HPDE6-E6E7 (cell line): ENCODE measurements at regions not wholly inside any gene's neighbourhood (a gene's known extent, or its start where the extent isn't known, plus 50 kb on each side); places are given as distances from the start of the nearest gene placed in this dataset.
"Not testable (repeated sequence)": the region's sequence is repeated elsewhere in the genome, so short reads cannot be mapped to it uniquely, and the experiment has no call there.

Experiments
- DNase-seq: peaks from one replicate; pipeline ENCODE4 v3.0.0; 2011; ENCODE audit warnings: missing footprints; ENCODE audit errors: extremely low spot score

DNA sequence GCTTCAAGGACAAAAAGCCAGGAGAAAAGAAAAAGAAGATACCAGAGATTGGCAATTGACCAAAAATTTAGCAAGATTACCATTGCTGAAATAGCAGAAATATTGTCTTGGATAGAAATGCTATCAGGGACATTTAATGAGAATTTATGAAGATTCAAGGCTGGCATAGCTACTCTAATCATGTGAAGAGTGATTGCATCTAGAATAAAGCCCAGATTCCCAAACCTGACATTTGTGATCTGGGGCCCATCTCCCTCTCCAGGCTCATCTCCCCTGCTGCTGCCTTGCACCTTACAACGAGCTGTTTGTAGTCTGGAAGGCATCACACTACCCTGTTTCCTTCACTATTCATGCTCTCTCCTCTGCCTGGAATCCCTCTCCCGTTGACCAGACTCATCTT is 114.5 kb downstream of the C9orf152 start:
- no peak for DNase-seq

DNA sequence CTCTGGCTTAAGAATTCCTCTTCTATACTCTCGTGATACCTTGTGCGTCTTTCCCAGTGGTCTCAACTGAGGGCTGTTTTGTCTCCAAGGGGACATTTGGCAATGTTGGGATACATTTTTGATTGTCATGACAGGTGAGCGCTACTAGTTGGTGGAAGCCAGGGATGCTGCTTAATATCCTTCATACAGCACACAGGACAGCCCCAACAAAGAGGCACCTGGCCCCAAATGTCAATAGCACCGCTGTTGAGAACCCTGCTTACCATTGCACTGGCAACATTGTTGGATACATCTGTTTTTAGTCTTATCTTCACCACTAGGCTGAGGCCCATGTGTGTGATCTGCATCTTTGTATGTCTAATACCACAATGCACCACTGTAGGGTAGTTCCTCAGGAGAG is 114.1 kb downstream of the C9orf152 start:
- no peak for DNase-seq

DNA sequence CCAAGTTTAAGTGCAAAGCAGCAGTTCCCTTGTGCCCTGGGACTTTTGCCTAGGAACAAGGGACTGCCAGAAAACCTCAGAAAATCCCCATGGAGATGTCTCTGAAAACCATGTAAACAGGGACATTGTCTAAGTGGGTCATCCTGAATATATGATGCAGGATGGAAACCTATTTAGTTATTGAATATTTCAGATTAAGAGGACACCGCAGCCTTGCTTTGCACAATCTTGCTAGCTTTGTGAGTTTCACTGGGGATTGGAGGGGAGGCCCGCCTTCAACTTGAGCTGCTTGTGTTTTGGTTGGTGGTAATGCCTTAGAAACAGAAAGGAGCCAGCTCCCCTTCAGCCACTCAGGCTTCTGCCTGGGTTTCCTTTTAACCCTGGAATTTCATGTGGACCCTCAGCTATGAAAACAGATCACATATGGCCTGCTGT is 112.8 kb downstream of the C9orf152 start:
- DNase-seq = no peak

DNA sequence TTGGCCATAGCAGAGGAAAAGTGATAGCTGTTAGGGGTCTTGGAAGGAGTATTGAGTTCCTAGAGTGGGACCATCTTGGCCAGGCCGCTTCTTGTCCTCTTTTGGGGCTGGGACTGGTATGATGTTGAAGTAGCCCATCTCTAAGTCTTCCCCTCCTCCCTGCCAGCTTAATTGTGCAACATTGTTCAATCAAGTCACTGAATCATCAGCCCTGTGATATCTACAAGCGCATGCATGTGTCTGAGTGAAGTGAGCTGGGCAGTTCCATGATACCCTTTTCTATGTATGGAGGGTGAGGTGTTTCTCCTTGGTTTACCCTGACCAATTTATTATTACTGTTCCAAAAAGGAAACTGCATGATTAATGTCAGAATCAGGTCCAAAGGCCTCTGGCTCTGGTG is 112.2 kb downstream of the C9orf152 start:
- peak; percentile 26 for DNase-seq

DNA sequence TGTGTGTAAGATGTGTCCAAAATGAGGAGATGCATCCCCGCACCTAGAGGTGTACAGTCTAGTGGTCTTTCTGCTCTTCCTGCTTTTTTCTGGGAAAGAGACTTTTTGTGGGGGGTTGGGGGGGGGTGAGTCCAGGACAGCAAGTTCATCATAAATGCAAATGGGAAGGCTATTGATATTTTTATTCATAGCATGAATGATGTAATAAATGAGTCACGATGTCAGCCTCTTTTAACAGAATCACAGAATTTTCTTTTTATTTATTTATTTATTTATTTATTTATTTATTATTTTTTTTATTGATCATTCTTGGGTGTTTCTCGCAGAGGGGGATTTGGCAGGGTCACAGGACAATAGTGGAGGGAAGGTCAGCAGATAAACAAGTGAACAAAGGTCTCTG is 111.3 kb downstream of the C9orf152 start:
- DNase-seq = not testable (repeated sequence)

DNA sequence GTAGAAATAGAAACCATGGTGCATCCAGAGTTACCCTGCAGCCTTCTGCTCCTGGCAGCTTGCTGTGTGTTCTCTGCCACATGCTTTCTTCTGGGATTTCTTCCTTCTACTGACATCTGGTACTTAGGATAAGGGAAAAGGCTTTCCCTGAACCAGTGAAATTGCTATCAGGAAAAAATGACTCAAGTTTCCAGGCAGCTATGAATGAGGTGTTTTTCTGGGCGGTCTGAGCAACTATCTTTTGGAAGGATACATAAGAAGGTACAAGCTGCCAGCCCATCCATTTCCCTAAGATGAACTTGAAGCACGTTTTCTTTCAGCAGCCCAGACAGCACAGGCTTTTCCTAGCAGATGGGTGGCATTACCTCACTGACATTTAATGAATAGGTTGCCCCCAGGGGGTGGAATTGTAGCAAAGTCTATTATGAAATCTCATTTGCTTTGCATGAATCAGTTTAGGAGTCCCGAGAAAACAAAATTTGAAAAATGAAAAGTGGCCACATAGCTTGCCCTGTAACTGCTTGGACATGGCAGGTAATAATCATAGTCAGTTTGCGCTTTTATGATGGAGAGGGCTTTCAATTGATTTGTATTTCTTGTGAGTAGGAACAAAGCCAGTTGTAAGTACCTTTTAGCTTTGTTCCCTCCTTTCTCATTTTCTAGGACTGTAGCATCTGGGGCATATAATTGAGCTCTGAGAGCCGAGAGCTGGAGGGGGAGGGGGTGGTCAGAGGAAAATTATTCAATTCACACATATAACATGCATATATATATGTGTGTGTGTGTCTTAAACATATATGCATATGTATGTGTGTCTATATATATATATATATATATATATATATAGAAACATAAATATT is 108.5 kb downstream of the C9orf152 start:
- DNase-seq = no peak

DNA sequence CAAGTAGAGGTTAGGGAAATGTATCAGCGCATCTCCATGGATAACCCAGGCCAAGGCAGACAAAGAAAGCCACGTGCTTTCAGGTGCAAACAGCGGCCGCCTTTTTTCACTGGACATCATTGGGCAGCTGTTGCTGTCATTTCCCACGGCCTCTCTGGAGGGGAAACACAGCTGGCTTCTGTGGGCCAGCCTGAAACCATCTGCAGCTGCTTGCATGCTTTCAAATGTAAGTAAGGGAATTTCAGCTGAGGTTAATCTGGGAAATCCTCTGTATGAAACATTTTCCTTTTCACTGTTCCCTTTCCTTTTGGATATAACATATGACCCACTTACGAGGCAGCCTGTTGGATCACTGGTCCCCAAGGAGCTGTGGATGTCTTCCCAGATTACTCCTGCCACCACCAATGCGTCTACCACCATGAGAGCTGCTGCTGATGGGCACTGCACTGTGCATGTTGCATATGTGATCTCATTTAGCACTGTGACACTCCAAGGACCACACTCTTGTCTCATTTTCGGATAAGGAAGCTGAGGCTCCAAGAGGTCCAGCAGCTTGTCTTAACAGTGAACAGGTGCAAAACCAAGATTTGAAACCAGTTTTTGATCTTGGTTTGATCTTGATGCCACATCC is 106.3 kb downstream of the C9orf152 start:
- DNase-seq = no peak

DNA sequence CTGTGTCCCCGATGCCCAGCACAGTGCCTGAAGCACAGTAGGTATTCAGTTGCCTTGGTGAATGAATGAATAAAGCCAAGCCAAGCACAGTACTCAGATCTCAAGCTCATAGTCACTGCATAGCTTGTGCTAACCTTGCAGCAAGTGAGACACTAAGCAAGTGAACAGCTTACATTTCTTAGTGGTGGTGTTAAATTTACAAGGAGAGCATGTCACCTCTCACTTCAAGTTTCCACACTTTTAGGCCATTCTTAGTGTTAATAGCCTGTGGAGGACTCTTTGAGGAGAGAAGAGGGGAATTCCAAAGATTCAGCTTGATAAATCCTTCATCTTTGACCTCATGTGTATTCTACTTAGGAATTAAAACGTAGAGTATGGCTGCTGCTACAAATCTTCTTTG is 104.7 kb downstream of the C9orf152 start:
- no peak for DNase-seq

DNA sequence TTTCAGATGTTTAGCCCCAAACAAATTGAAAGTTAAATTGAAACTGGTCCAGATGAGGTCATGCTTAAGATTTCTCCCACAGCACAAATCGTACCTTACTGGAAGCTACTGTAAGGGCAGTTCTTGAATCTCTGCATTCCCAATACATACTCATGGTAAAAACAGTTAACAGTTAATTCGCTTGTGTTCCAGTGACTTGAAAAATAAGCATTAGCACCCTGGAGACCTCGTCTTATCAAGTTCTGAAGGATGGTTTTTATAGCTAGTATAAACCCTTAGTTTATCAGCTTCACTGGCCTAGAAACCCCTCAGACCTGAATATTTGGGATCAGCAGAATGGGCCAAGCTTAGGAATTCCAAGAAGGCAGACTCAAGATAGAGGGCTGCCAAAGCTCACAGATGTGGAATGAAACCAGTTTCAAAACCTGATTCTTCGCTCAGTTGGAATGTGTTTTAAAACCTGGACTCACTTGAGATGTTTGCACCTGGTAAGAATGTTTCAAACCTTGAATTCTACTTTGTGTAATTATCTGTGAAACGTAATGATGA is 103.6 kb downstream of the C9orf152 start:
- DNase-seq = no peak

DNA sequence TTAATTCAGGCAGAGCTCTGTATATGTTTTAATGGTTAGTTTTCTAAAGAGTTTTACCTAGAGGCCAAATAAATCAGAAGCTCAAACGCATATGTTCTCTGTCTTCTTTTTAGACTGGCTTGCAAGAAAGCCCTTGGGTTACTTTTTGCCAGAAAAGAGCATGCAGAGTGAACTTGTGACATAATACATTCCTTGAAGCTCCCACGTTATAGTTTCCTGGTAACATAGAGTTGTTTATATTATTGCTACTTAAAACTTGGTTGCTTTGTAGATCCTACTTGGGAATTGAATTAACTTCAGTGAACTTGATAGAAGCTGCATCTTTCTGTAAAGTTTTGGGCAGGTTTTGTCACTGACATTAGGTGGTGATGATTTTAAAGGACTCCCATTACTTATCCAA is 102.9 kb downstream of the C9orf152 start:
- no peak for DNase-seq

DNA sequence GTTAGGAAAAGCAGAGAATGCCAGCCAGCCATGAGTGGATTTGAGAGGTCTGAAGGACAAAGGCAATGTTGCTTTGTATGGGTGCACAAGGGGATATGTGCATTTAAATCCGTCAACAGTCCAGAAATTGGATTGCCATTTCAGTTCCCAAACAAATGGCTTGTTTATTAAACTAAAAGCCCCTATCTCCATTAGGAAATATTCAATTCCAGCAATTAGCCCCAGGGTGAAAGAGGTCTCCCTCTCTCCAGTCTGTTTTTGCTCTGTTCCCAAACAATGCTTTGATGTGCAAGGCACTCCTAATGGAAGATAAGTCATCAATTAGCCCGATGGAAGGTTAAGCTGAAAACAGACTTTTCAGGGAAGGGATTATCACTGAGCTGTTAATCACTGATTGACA is 101.3 kb downstream of the C9orf152 start:
- no peak for DNase-seq

DNA sequence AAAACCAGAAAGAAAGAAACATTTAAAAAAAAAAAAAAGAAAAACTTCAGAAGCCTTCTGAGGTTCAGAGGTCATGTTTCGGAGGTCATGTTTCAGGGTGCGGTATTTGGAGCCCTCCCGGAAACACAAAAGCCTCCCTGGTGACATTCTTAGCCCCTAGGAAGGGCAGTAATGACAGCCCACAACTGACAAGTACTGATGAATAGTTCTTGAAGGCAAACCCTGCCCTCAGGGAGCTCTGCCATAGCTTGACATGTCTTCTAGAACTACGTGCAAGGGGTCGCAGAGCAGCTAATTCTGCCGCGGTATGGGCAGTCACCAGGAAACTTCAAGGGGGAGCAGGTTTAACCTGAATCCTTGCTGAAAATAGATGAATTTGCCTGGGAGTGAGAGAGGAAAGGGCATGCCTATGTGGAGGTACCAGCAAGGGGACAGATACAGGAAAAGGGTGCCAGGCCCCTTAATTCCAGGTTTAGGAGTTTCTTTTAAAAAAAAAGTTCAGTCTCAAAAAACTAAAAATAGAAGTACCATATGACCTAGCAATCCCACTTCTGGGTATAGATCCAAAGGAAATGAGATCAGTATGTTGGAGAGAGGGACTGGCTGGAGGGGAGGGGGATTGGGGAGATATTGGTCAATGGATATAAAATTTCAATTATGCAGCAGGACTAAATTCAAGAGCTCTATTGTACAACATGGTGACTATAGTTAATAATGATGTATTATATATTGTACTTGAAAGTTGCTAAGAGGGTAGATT is 98.4 kb downstream of the C9orf152 start:
- DNase-seq = no peak

DNA sequence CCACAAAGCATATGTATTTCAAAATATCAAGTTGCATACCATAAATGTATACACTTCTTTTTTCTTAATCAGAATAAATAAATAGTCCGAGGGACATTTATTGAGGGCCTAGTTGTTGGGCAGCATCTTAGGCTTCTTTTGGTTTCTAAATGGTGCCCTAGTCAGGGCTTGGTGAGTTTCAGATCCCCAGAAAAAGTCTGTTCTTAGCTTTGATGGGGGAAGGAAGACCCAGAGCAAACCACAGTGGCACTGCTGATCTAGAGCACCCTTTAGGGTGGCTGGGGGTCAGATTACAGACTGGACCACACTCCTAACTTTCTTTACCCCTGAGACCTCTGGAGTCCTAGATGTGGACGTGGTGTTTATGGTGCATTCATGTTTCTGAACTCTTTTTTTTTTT is 97.8 kb downstream of the C9orf152 start:
- DNase-seq = no peak

DNA sequence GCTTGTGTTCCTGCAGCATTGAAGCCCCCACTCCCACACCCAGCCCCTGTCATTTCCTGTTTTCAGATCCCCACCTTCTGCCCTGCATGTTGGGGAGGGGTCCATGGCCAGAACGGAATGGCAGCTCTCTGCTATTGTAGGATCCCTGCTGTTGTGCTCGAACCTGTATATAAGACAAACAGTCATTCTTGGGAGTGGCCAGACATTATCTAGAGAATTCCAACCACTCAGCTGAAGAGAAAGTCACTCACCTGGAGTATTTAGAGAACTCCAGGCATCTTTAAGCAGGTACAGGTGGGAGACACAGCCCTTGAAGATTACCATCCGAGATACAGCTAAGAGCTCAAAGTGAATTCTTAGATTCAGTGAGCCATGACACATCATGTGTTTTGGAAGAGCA is 96.1 kb downstream of the C9orf152 start:
- DNase-seq = no peak

DNA sequence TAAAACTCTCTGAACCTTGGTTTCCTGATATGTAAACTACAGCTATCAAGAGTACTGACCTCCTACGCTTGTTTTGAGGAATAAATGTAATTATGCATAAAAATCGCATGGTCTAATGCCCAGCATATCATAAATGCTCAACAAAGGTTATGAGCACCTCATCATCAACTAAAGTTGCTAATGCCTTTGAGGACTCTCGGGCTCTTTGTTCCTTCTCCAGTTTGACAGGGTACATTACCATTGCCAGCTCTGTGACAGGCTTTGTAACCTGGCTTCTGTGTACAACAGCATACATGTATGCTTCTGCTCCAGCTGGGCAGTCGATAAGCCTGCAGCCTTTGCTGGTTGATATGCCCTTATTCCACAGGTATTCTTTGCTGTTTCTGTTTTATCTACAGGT is 95.2 kb downstream of the C9orf152 start:
- no peak for DNase-seq

DNA sequence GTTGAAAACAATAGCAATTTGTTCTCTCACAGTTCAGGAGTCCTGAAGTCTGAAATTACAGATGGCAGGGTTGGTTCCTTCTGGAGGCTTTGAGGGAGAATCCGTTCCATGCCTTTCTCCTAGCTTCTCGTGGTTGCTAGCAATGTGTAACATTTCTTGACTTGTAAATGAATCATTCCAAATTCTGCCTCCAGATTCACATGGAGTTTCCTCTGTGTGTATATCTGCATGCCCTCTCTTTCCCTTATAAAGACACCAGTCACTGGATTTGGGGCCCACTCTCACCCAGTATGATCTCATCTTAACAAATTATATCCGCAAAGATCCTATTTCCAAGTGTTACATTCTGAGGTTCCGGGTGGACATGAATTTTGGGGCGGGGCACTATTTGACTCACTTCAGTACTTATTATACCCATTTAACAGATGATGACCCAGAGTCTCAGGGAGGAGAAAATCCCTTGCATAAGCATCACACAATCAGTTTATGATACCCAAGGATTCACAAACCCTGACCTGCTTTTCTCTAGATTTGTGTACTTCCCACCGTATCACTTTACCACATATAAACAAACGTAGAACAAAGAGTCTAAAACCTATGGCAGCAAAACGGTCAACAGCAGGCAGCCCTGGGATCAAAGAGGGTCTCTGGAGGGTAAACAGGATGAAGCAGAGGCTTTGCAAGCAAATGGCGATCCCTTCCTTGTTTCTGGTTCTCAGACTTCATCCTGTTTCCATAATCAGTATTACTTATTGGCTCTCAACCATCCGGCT is 93.7 kb downstream of the C9orf152 start:
- no peak for DNase-seq

DNA sequence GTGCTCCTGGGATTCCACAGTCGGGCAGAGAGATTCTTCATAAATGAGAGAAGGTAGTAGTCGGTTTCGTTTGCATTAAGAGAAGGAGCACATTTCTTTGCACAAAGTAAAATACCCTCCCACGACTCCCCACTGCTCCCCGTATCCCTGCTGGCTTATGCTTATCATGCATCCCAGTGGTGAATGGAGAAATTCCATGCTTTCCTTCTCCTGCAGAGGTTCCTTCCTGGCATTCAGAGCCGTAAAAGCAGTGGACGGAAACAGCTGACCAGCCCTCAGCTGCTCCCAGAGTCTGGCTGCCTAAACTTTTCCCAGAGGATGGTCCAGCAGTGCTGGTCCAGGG is 93.1 kb downstream of the C9orf152 start:
- no peak for DNase-seq

DNA sequence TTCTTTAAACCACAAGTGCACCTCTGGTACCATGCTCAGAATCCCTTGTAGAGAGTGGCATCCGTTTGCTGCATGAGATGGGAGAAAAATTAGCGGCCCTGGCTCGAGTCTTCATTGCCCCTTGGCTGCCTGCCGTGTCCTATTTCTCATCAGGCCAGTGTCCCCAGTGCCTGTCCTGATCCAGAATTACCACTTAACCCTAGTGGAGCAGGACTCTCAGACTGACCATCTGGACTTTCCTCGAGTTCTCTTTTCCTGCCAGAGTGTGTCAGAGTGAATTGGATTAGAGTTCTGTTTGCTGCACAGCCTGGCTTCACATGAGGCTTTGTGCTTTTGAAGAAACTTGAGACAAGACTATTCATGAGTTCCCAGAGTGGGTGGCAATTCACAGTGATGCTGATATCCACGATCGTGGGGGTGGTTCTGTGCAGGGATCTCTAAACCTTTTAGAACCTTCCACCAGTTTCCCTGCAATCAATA is 92.6 kb downstream of the C9orf152 start:
- DNase-seq = no peak

DNA sequence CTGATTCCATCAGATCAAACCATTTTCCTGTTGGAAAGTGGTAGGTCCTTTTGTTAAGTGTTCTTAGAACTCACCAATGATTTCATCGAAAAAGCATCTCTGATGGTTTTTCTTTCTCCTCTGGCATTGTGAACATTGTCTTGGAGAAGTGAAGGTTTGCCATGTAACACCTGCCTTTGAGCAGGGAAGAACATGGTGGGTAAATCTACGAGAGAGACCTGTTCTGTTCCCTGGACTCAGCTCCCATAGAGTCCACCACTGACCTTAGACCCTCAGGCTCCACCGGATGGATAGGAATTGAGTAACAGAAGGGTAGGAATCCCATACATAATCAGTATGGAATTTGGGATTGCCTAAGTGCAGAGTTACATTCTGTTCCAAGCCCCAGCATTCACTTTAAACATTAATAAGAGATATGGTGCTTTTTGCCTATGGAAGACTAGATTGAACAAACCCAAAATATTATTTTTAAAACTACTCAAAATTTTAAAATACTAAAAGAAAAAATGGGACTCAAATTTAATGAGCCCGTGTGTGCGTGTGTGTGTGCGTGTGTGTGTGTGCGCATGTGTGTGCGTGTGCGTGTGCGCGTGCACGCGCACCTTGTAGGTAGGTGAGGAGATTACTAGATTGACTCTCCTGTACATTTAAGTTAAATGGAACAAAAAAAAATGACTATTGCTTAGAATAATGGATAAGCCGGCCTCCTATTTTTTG is 92.0 kb downstream of the C9orf152 start:
- DNase-seq = peak; percentile 28

DNA sequence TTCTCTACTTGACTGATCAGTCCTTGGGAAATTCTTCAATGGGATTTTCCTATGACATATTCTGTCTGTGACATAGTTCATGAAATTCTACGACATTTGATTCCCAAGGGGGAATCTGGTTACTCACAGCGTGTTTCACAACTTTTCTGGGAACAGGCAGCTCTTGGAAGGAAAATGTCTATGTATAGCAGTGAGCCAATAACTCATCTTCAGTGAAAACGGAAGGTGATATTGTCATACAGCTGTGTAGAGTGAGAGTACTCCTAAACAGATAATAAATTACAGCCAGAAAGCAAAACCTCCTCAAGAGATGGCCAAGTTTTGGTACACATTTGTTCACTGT is 91.4 kb downstream of the C9orf152 start:
- DNase-seq = no peak

DNA sequence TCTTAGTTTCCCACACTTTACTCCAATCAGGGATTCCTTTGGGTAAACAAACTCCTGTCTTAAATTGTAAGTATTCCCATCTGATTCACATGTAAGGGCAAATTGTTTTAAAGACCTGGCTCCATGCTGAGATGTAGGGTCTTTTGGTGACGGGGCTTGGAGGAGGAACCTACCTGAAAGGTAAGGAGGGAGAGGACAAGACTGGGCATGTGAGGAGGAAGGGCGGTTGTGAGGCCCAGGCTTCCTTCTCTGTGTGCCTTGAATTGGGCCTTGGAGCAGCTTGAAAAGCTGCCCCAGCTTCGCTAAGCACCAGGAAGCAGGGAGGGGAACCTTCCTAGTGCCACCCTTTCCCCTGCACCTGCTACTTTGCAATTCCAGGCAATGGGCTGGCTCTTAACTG is 86.8 kb downstream of the C9orf152 start:
- DNase-seq = no peak
